Esophagus muscularis mucosa (tissue), 4 donors: ENCODE measurements at regions not wholly inside any gene's neighbourhood (a gene's known extent, or its start where the extent isn't known, plus 50 kb on each side); places are given as distances from the start of the nearest gene placed in this dataset.

Experiments used
- CTCF ChIP-seq, 3 experiments: fragments of 200-600 bp in 2 of 3; fragments of 450-650 bp in 1 of 3; sonication (generic) in 2 of 3; IDR thresholded peaks; one replicate each; pipeline ENCODE4 v1.5.1; 2017 to 2019; ENCODE audit warnings: antibody characterized with exemption in 3 of 3, mild to moderate bottlenecking in 2 of 3, moderate library complexity in 1 of 3
- EP300 ChIP-seq: sonication (generic); formaldehyde crosslinking; IDR thresholded peaks from one replicate; pipeline ENCODE4 v1.6.1; 2017; ENCODE audit warnings: antibody characterized with exemption
- POLR2A ChIP-seq: fragments of 450-650 bp; IDR thresholded peaks from one replicate; pipeline ENCODE4 v1.6.1; 2017; ENCODE audit warnings: antibody characterized with exemption, moderate library complexity, mild to moderate bottlenecking, low read depth
- POLR2AphosphoS5 ChIP-seq, 2 donors: sonication (generic); formaldehyde crosslinking; IDR thresholded peaks; one replicate each; pipeline ENCODE4 v1.6.1; 2017; ENCODE audit warnings: antibody characterized with exemption in 2 of 2

- TF ChIP-seq CTCF (IDR thresholded peaks at IDR 0.05), result no peak
- TF ChIP-seq EP300, result no peak
- TF ChIP-seq POLR2AphosphoS5 (IDR thresholded peaks at IDR 0.05), result no peak
- TF ChIP-seq POLR2A, result no peak
Measured at GRCh38 chr1:221823561-221823960, 81.7 kb upstream of the DUSP10 start.
